Karpas-422 (cell line): ENCODE measurements at regions not wholly inside any gene's neighbourhood (a gene's known extent, or its start where the extent isn't known, plus 50 kb on each side); places are given as distances from the start of the nearest gene placed in this dataset.
"Not testable (repeated sequence)": the region's sequence is repeated elsewhere in the genome, so short reads cannot be mapped to it uniquely, and the experiment has no call there.

Experiments
- DNase-seq: peaks from one replicate; pipeline ENCODE4 v3.0.0-alpha.2; 2015
- H2AFZ ChIP-seq: fragments of 200-600 bp; sonication (generic); 2 replicates; pipeline ENCODE4 v1.6.1; 2014; ENCODE audit warnings: antibody characterized with exemption, low read length, mixed read lengths
- H3K27ac ChIP-seq: fragments of 200-600 bp; sonication (generic); 2 replicates; pipeline ENCODE4 v1.5.1; 2014; ENCODE audit warnings: mild to moderate bottlenecking, low read length, moderate library complexity
- H3K27me3 ChIP-seq: fragments of 200-600 bp; sonication (generic); 2 replicates; pipeline ENCODE4 v1.6.1; 2014; ENCODE audit warnings: low read length, mixed read lengths
- H3K36me3 ChIP-seq: fragments of 200-600 bp; sonication (generic); 2 replicates; pipeline ENCODE4 v1.6.1; 2014; ENCODE audit warnings: low read length, mixed read lengths; ENCODE audit not compliant: insufficient read depth
- H3K4me1 ChIP-seq: fragments of 200-600 bp; sonication (generic); 2 replicates; pipeline ENCODE4 v1.6.1; 2014; ENCODE audit warnings: mild to moderate bottlenecking, low read length, mixed read lengths
- H3K4me2 ChIP-seq: fragments of 200-600 bp; sonication (generic); 2 replicates; pipeline ENCODE4 v1.6.1; 2014; ENCODE audit warnings: low read length, low read depth, mild to moderate bottlenecking; ENCODE audit not compliant: poor library complexity, severe bottlenecking
- H3K4me3 ChIP-seq: fragments of 200-600 bp; sonication (generic); 2 replicates; pipeline ENCODE4 v1.5.1; 2014; ENCODE audit warnings: mild to moderate bottlenecking, antibody characterized with exemption, low read length, mixed read lengths
- H3K79me2 ChIP-seq: fragments of 200-600 bp; sonication (generic); 2 replicates; pipeline ENCODE4 v1.6.1; 2014; ENCODE audit warnings: mild to moderate bottlenecking, low read length, mixed read lengths
- H3K9ac ChIP-seq: fragments of 200-600 bp; sonication (generic); 2 replicates; pipeline ENCODE4 v1.6.0; 2014; ENCODE audit warnings: low read length
- H3K9me2 ChIP-seq: fragments of 200-600 bp; sonication (generic), shearing (Covaris generic); replicated peaks from 2 replicates; pipeline ENCODE4 v1.6.0; 2014; ENCODE audit warnings: mild to moderate bottlenecking, low read length, moderate library complexity; ENCODE audit not compliant: insufficient read depth
- H3K9me3 ChIP-seq: fragments of 300-700, 200-600 bp; sonication (generic); 2 replicates; pipeline ENCODE4 v1.6.1; 2014; ENCODE audit warnings: low read length, mixed read lengths
- H4K20me1 ChIP-seq: fragments of 200-600 bp; sonication (generic); 2 replicates; pipeline ENCODE4 v1.6.1; 2014; ENCODE audit warnings: mild to moderate bottlenecking, antibody characterized with exemption, low read length, low read depth; ENCODE audit not compliant: insufficient read depth

- Histone ChIP-seq H3K4me3 (no peak overlapping the region), H3K9me3 (no peaks in the 10 kb centered on the region), H3K79me2 (no peaks in the 10 kb centered on the region), H3K9me2 (no peaks in the 10 kb centered on the region), H3K27ac (no peak overlapping the region), H2AFZ (no peak overlapping the region), H3K27me3 (no peaks in the 10 kb centered on the region), H3K9ac (no peak overlapping the region), H3K4me1 (no peaks in the 10 kb centered on the region), H3K4me2 (no peak overlapping the region), H4K20me1 (no peaks in the 10 kb centered on the region), H3K36me3 (no peaks in the 10 kb centered on the region)
- no peak for DNase-seq
Observed at GRCh38 chr10:34906067-34906965, 91.2 kb upstream of the PARD3 start.

GRCh38 chr10:34905200-34905927 lies 90.3 kb upstream of the PARD3 start:
- no peaks in the 10 kb centered on the region for H4K20me1 ChIP-seq
- no peak for DNase-seq
- no peaks in the 10 kb centered on the region for H3K79me2 ChIP-seq
- H2AFZ ChIP-seq, result no peak overlapping the region
- H3K27ac ChIP-seq, result no peak overlapping the region
- H3K4me2 ChIP-seq, result no peak overlapping the region
- H3K4me3 ChIP-seq, result no peak overlapping the region
- H3K27me3 ChIP-seq, result no peaks in the 10 kb centered on the region
- no peak overlapping the region for H3K9ac ChIP-seq
- no peaks in the 10 kb centered on the region for H3K4me1 ChIP-seq
- H3K9me3 ChIP-seq, result no peaks in the 10 kb centered on the region
- H3K36me3 ChIP-seq, result no peaks in the 10 kb centered on the region
- H3K9me2 ChIP-seq, result no peaks in the 10 kb centered on the region

GRCh38 chr10:34904191-34904590 lies 89.1 kb upstream of the PARD3 start:
- Histone ChIP-seq H4K20me1 (no peaks in the 10 kb centered on the region), H3K36me3 (no peaks in the 10 kb centered on the region), H2AFZ (no peak overlapping the region), H3K27me3 (no peaks in the 10 kb centered on the region), H3K4me3 (no peak overlapping the region), H3K27ac (no peak overlapping the region), H3K9me3 (no peaks in the 10 kb centered on the region), H3K79me2 (no peaks in the 10 kb centered on the region), H3K9ac (no peak overlapping the region), H3K9me2 (no peaks in the 10 kb centered on the region), H3K4me2 (no peak overlapping the region), H3K4me1 (no peaks in the 10 kb centered on the region)
- no peak for DNase-seq

GRCh38 chr10:34899161-34899560 lies 84.1 kb upstream of the PARD3 start:
- Histone ChIP-seq H3K36me3 (no peaks in the 10 kb centered on the region), H3K4me3 (no peak overlapping the region), H3K79me2 (no peaks in the 10 kb centered on the region), H2AFZ (no peak overlapping the region), H3K27me3 (no peaks in the 10 kb centered on the region), H3K4me1 (no peaks in the 10 kb centered on the region), H3K9ac (no peak overlapping the region), H4K20me1 (no peaks in the 10 kb centered on the region), H3K9me3 (no peaks in the 10 kb centered on the region), H3K27ac (no peak overlapping the region), H3K9me2 (no peaks in the 10 kb centered on the region), H3K4me2 (no peak overlapping the region)
- no peak for DNase-seq

GRCh38 chr10:34895977-34896376 lies 80.9 kb upstream of the PARD3 start:
- Histone ChIP-seq H3K27ac (no peak overlapping the region), H3K9me2 (no peaks in the 10 kb centered on the region), H3K4me2 (no peak overlapping the region), H3K27me3 (no peaks in the 10 kb centered on the region), H3K4me3 (no peak overlapping the region), H3K9me3 (no peaks in the 10 kb centered on the region), H4K20me1 (no peaks in the 10 kb centered on the region), H3K79me2 (no peaks in the 10 kb centered on the region), H3K36me3 (no peaks in the 10 kb centered on the region), H2AFZ (no peak overlapping the region), H3K9ac (no peak overlapping the region), H3K4me1 (no peaks in the 10 kb centered on the region)
- no peak for DNase-seq

GRCh38 chr10:34895046-34895445 lies 80.0 kb upstream of the PARD3 start:
- not testable (repeated sequence) for DNase-seq, H4K20me1 ChIP-seq, H3K27me3 ChIP-seq, H3K27ac ChIP-seq, H3K4me1 ChIP-seq, H3K4me3 ChIP-seq, H3K36me3 ChIP-seq, H2AFZ ChIP-seq, H3K9me3 ChIP-seq, H3K9me2 ChIP-seq, H3K4me2 ChIP-seq, H3K79me2 ChIP-seq, H3K9ac ChIP-seq

- not testable (repeated sequence) for H4K20me1 ChIP-seq, H3K9me2 ChIP-seq, H3K9ac ChIP-seq, H3K9me3 ChIP-seq, H3K79me2 ChIP-seq, H3K4me1 ChIP-seq, H3K36me3 ChIP-seq, H3K4me3 ChIP-seq, H3K27me3 ChIP-seq, DNase-seq, H2AFZ ChIP-seq, H3K27ac ChIP-seq, H3K4me2 ChIP-seq
Observed at GRCh38 chr10:34892521-34892920, 77.4 kb upstream of the PARD3 start.

- Histone ChIP-seq H3K9me3 (no peaks in the 10 kb centered on the region), H4K20me1 (no peaks in the 10 kb centered on the region), H3K27ac (no peak overlapping the region), H3K9me2 (no peaks in the 10 kb centered on the region), H2AFZ (no peak overlapping the region), H3K36me3 (no peaks in the 10 kb centered on the region), H3K4me2 (no peak overlapping the region), H3K27me3 (no peaks in the 10 kb centered on the region), H3K4me1 (no peaks in the 10 kb centered on the region), H3K9ac (no peak overlapping the region), H3K4me3 (no peak overlapping the region), H3K79me2 (no peaks in the 10 kb centered on the region)
- DNase-seq, result no peak
Observed at GRCh38 chr10:34890939-34891338, 75.8 kb upstream of the PARD3 start.
